ENCODE measurements at regions not wholly inside any gene's neighbourhood (a gene's known extent, or its start where the extent isn't known, plus 50 kb on each side); places are given as distances from the start of the nearest gene placed in this dataset.

GRCh38 chr2:217035967-217036366, 176.1 kb upstream of the TNP1 start:
- TF ChIP-seq EZH2 (IDR thresholded peaks at IDR 0.05; ENCODE audit: borderline replicate concordance) (no peak), CTCF (IDR thresholded peaks at IDR 0.05; ENCODE audit: poor library complexity) (no peak)
